ENCODE measurements at regions not wholly inside any gene's neighbourhood (a gene's known extent, or its start where the extent isn't known, plus 50 kb on each side); places are given as distances from the start of the nearest gene placed in this dataset.

- no peak overlapping the region for H3K27ac ChIP-seq (ENCODE audit: low read depth, low read length, poor library complexity, severe bottlenecking)
- H3K36me3 ChIP-seq (ENCODE audit: insufficient read depth, low read length) = no peaks in the 10 kb centered on the region
- no peaks in the 10 kb centered on the region for H3K27me3 ChIP-seq (ENCODE audit: insufficient read depth, low read length)
These were observed 190.3 kb downstream of the ANKRD60 start for GRCh38 chr20:58038123-58038654.

DNA sequence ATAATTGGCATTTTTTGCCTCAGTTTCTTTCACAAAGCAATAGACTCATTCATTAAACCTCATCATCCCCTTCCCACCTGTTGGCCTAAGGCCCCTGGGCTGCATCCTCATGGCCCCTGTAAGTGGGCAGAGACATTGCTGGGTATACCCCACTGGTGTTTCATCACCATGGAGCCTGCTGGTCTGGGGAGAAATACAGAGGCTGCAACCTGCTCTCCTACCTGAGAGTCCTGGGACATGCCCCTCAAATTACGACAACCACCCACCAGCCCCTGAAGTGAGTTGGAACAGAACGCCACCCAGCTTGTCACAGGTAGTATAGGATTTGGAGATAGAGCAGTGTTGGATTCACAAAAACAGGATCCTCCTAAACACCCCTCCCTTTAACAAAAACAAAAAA, 190.8 kb downstream of the ANKRD60 start:
- H3K4me2 ChIP-seq (ENCODE audit: low read length) = no peak overlapping the region

More at GRCh38 chr20:58038123-58038654, 190.3 kb downstream of the ANKRD60 start:
- H3K9ac ChIP-seq (ENCODE audit: low read length) = no peak overlapping the region
- H2AFZ ChIP-seq (ENCODE audit: low read length) = no peak overlapping the region
- no peak overlapping the region for H3K4me2 ChIP-seq (ENCODE audit: low read length)
- H3F3A ChIP-seq (ENCODE audit: insufficient read depth, low read length) = no peaks in the 10 kb centered on the region
- no peaks in the 10 kb centered on the region for H3K79me2 ChIP-seq (ENCODE audit: insufficient read depth, low read length)
- no peaks in the 10 kb centered on the region for H3K9me2 ChIP-seq (ENCODE audit: low read depth, low read length)
- H3K4me3 ChIP-seq (ENCODE audit: low read depth, low read length, poor library complexity, severe bottlenecking) = no peak overlapping the region
- H4K20me1 ChIP-seq (ENCODE audit: insufficient read depth, low read length) = no peaks in the 10 kb centered on the region
- no peaks in the 10 kb centered on the region for H3K9me3 ChIP-seq (ENCODE audit: low read length)
- H3K4me1 ChIP-seq (ENCODE audit: insufficient read depth, low read length, severe bottlenecking) = no peaks in the 10 kb centered on the region
- TF ChIP-seq CTCF (IDR thresholded peaks at IDR 0.05; ENCODE audit: low read length) = no peak
- no peak for TF ChIP-seq EZH2 (IDR thresholded peaks at IDR 0.05; ENCODE audit: borderline replicate concordance, low read length)

DNA sequence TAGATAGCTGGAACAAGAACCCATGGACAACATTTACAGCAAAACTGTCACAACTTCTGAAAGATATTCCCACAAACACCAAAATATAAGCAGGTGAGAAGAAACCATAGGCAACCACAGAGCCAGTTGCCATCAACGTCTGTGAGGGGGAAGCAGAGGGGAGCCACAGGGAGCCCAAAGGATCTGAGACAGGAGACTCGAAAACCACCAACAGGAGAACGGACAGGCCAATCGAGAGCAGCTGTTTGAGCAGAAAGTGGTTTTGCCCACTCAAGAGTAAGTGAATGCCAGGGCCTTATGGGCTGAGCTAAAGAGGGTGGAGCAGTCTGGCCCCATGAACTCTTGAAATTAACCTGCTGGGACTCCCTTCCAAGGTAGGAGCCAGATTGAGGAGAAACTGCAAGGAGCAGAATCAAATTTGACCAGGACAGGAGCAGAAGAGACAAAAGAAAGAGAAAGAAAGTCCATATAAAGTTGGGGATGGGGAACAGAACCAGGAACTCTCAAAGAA, 195.4 kb downstream of the ANKRD60 start:
- Histone ChIP-seq H3K4me1 (ENCODE audit: insufficient read depth, low read length, severe bottlenecking) (no peaks in the 10 kb centered on the region), H3K27me3 (ENCODE audit: insufficient read depth, low read length) (no peaks in the 10 kb centered on the region), H3K9me2 (ENCODE audit: low read depth, low read length) (no peaks in the 10 kb centered on the region), H3F3A (ENCODE audit: insufficient read depth, low read length) (no peaks in the 10 kb centered on the region), H3K79me2 (ENCODE audit: insufficient read depth, low read length) (no peaks in the 10 kb centered on the region), H4K20me1 (ENCODE audit: insufficient read depth, low read length) (no peaks in the 10 kb centered on the region), H3K36me3 (ENCODE audit: insufficient read depth, low read length) (no peaks in the 10 kb centered on the region), H2AFZ (ENCODE audit: low read length) (no peak overlapping the region), H3K27ac (ENCODE audit: low read depth, low read length, poor library complexity, severe bottlenecking) (no peak overlapping the region), H3K9me3 (ENCODE audit: low read length) (no peaks in the 10 kb centered on the region), H3K4me2 (ENCODE audit: low read length) (no peak overlapping the region), H3K4me3 (ENCODE audit: low read depth, low read length, poor library complexity, severe bottlenecking) (no peak overlapping the region), H3K9ac (ENCODE audit: low read length) (no peak overlapping the region)
- TF ChIP-seq EZH2 (IDR thresholded peaks at IDR 0.05; ENCODE audit: borderline replicate concordance, low read length) (no peak), CTCF (IDR thresholded peaks at IDR 0.05; ENCODE audit: low read length) (no peak)

More for the DNA sequence above, 190.8 kb downstream of the ANKRD60 start:
- Histone ChIP-seq H3K79me2 (ENCODE audit: insufficient read depth, low read length) (no peaks in the 10 kb centered on the region), H2AFZ (ENCODE audit: low read length) (no peak overlapping the region), H3K27me3 (ENCODE audit: insufficient read depth, low read length) (no peaks in the 10 kb centered on the region), H3K36me3 (ENCODE audit: insufficient read depth, low read length) (no peaks in the 10 kb centered on the region), H3K9me3 (ENCODE audit: low read length) (no peaks in the 10 kb centered on the region), H3K9ac (ENCODE audit: low read length) (no peak overlapping the region), H4K20me1 (ENCODE audit: insufficient read depth, low read length) (no peaks in the 10 kb centered on the region), H3K4me1 (ENCODE audit: insufficient read depth, low read length, severe bottlenecking) (no peaks in the 10 kb centered on the region), H3F3A (ENCODE audit: insufficient read depth, low read length) (no peaks in the 10 kb centered on the region), H3K4me3 (ENCODE audit: low read depth, low read length, poor library complexity, severe bottlenecking) (no peak overlapping the region), H3K9me2 (ENCODE audit: low read depth, low read length) (no peaks in the 10 kb centered on the region), H3K27ac (ENCODE audit: low read depth, low read length, poor library complexity, severe bottlenecking) (no peak overlapping the region)
- TF ChIP-seq CTCF (IDR thresholded peaks at IDR 0.05; ENCODE audit: low read length) (no peak), EZH2 (IDR thresholded peaks at IDR 0.05; ENCODE audit: borderline replicate concordance, low read length) (no peak)

Measured in OCI-LY1 (cell line).